Stimulated activated CD4-positive, alpha-beta T cell treated with anti-CD3 and anti-CD28 coated beads, Interleukin-1b, Interleukin-23, amount 100 ng/mL, for 1 hour (primary cell): ENCODE measurements at regions not wholly inside any gene's neighbourhood (a gene's known extent, or its start where the extent isn't known, plus 50 kb on each side); places are given as distances from the start of the nearest gene placed in this dataset.

ENCODE experiments used
- DNase-seq, 2 donors: peaks; one replicate each; pipeline ENCODE4 v3.0.0-alpha.2; 2020; ENCODE audit warnings: low read depth in 2 of 2

DNA sequence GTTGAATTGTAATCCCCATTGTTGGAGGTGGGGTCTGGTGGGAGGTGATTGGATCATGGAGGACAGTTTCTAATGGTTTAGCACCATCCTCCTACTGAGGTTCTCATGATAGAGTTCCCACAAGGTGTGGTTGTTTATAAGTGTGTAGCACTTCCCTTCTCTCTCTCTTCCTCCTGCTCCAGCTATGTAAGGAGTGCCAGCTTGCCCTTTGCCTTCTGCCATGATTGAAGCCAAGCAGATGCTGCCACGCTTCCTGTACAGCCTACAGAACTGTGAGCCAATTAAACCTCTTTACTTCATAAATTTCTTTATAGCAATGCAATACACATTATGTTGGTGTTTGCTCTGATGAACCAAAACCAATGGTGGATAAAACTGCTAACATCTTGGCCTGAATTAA is 238.2 kb downstream of the EFNB2 start:
- no peak for DNase-seq

- DNase-seq, result no peak
Measured at GRCh38 chr13:106296723-106297122, 238.7 kb downstream of the EFNB2 start.

GRCh38 chr13:106295971-106296370 is 239.5 kb downstream of the EFNB2 start:
- no peak for DNase-seq

DNA sequence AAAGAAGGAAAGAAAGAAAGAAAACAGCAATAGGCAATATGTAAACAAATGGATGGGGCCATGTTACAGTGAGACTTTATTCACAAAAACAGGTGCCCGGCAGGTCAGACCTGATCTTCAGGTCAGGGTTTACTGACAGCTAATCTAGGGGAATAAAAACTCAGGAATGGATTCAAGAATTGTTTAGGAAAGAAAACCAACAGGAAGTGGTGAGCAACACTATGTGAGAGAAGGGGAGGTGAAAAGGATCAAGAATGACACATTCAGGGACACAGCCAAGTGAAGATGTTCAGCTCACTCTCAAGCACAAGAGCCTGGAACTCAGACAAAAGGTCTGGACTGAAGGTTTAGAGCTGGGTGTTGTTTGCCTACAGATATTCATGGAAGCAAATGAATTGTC is 244.5 kb downstream of the EFNB2 start:
- DNase-seq, result no peak

GRCh38 chr13:106287351-106287750 is 248.1 kb downstream of the EFNB2 start:
- DNase-seq, result no peak

DNA sequence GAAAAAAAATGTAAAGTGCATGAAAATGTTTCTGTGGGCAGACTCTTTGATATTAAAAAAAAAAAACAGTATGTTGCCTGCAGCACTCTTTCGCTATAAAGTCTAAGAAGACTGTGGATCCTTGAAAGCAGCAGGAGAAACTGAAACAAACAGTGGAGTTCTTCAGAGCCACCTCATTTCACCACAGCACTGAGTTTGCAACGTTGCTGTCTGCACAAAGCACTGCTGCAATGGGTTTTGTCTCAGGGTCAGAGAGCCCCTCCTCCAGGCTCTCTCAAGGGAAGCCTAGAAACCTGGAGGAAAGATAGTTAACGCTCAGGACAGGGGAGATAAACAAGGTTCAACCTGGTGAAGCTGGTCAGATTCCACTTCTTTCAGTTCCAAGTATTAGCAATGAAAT is 248.7 kb downstream of the EFNB2 start:
- no peak for DNase-seq

DNA sequence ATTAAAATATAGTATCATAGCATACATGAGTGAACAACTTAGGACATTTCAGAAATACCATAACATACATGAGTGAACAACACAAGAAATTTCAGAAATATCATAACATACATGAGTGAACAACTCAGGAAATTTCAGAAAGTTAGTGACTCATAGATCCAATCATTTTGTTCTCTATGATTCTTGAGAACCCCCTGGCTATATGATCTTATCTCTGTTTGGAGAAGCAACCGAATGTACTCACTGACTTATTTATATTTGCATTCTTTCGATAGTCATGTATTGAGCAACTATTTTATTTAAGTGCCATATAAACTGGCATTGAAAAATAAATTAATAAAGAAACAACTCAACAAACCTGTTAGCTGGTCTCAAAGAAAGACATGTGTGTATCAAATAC is 251.1 kb downstream of the EFNB2 start:
- DNase-seq, result no peak

- DNase-seq, result no peak
Measured at GRCh38 chr13:106281426-106281825, 254.0 kb downstream of the EFNB2 start.

- no peak for DNase-seq
Measured at GRCh38 chr13:106277484-106278154, 257.8 kb downstream of the EFNB2 start.

DNA sequence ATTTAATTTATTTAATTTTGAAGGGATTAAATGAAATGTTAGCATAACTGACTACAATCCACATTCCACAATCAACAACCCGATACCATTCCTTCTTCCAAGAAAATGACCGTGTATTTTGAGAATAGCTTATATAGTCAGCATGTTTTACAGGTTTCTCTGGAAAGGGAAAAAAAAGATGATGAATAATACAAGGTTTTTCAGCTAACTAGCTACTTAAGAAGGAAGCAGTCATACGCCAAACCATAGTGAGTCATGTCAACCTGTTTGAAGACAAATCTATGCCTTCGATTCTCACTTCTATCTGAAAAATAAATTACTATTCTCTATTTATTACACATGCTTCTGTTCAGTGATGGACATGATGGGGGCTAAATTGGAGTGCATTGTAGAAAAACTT is 258.6 kb downstream of the EFNB2 start:
- no peak for DNase-seq

DNA sequence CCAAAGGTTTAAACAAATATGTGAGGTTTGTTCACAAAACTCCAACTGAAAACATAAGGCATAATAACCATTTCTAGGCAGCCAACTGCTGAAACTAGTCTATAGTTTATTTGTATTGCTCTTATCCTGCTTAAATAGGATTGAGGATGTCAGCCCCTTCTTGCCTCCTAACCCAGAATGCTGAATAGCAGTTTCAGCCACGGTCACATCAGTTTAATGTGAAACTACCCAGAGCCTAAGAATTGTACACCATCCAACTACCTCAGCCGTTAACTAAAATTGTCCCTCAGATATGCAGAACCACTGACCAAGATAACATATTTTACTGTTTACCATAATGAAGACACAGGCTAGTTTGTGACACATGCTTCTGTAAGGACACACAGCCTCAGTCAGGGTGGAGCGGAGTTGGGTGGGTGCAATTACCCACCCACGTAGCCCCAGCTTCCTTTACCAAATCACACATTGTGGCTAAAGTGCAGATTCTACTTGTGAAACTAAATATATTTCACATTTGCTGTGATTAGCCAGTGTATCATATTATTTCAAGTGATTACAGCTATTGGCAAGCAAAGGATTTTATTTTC is 259.9 kb downstream of the EFNB2 start:
- DNase-seq, result no peak

DNA sequence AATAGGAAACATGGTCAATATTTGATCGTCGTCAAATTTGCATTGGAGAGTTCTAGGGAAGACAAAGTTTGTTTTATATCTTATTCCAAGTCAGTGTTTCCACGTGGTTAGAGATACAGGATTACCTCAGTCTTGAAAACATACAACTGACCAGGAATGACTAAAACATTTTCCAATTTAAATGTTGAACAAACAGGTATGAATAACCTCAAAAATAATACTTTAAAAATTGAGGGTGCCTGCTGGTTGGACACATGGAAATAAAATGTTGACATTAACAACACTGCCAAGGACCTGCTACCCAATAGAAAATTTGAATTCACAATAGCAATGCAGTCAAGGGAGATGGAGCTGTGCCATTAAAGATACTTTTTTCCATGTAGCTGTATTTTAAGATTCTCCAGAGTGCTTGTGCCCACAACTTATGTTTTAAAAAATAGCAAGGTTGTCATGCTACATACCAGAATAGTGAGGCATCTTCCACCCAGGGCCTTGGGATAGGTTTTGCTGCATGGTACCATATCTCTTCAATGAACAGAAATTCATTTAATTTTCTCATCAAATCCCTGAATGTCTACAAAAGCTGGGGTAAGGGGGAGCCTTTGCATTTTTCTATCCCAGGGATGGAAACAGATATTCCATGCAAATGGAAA is 260.8 kb downstream of the EFNB2 start:
- no peak for DNase-seq

DNA sequence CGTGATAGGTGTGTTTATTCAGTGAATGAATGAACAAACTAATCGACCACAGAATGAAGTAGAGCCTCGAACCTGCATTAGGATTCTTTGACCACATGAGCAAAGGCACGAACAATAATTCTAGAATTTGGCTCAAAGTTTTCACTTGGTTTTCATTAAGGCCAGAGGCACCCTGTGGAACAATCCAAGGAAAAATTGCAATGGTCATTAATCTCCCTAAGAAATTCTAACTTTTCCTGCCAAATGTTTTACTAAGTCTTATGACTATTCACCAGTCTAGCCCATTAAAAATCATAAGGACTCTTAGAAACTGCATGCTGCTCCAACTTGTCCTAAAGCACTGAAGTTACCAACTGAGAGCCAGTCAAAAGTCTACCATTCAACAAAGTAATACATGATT is 271.7 kb downstream of the EFNB2 start:
- no peak for DNase-seq

- DNase-seq, result no peak
Measured at GRCh38 chr13:106262886-106263285, 272.6 kb downstream of the EFNB2 start.

DNA sequence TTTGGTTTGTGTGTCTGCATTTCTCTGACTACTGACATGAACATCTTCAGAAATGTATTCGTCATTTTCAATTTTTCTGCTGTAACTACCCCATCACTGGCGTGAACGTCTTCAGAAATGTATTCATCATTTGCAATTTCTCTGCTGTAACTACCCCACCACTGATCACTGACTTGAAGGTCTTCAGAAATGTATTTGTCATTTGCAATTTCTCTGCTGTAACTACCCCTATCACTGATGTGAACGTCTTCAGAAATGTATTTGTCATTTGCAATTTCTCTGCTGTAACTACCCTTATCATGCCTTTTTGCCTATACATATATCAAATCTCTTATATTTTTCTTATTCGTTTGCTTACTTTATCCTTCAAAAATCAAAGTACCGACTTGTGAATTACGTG is 274.0 kb downstream of the EFNB2 start:
- DNase-seq, result no peak

DNA sequence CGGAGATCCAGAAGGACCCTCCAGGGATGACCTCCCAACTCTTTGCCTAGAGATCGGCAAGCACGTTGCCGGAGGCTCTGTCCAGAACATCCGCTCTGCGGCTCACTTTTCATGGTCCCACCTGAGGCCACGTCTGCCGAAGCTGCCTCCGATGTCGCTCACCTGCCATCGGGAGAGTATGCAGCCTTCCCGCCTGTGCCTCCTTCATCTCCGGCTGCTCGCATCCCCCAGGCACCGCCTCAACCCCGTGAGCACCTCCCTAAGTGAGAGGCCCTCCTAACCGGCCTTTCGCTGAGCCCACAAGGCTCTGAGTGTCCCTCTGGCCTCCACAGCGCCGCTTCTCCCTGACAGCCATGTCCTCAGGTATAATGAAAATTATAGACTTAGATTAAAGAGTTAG is 275.1 kb downstream of the EFNB2 start:
- no peak for DNase-seq

- DNase-seq, result no peak
Measured at GRCh38 chr13:106259928-106260327, 275.5 kb downstream of the EFNB2 start.

DNA sequence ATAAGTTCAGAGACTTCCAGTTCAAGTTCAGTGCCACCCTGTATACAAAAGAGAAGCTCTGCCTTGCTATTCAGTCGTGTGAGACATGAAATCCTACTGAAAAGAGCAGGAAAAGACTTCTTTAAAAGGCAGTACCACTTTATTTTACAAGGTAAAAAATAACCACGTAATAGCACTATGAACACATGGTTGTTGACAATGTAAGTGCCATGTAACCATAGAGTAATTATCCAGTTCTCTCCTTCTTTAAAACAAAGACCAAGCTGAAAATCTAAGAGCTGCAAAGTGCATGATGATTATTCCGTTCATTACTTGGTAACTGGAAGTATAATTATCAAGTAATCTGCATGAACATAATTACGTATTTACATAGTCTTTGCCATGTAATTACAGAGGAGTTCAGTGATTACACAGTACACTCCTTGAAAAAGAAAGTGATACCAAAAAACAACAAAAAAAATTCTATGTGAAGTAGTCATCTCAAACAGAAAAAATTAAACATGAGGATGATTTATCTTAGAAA is 288.7 kb downstream of the EFNB2 start:
- DNase-seq, result no peak

DNA sequence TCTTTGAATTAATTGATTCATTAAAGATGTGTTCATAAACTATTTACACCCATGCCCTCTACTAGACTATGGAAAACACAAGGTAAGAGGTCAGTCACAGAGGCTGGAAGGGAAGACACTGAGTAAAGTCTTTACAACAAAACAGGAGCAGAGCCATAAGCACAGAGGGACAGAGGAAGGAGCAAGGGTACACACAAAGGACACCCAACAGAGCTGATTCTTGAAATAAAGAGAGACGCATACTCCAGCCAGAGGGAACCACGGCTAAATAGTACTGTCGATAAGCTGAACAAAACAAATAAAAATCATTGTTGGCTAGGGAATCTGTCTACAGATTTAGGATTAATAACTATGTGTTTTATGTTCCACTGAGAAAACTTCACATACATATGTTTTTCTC is 289.2 kb downstream of the EFNB2 start:
- DNase-seq, result no peak

GRCh38 chr13:106243011-106243565 is 292.4 kb downstream of the EFNB2 start:
- DNase-seq, result no peak

GRCh38 chr13:106241974-106242953 is 293.2 kb downstream of the EFNB2 start:
- DNase-seq, result no peak

GRCh38 chr13:106238690-106239089 is 296.8 kb downstream of the EFNB2 start:
- DNase-seq, result no peak
